Neuronal stem cell (in vitro differentiated cells): ENCODE measurements at regions not wholly inside any gene's neighbourhood (a gene's known extent, or its start where the extent isn't known, plus 50 kb on each side); places are given as distances from the start of the nearest gene placed in this dataset.
"Not testable (repeated sequence)": the region's sequence is repeated elsewhere in the genome, so short reads cannot be mapped to it uniquely, and the experiment has no call there.

ENCODE experiments used
- DNase-seq: peaks from one replicate; pipeline ENCODE4 v3.0.0-alpha.2; 2013; ENCODE audit warnings: low spot score
- H2AFZ ChIP-seq: one replicate; pipeline ENCODE4 v1.6.1; 2013; ENCODE audit warnings: mild to moderate bottlenecking, low read length, inconsistent platforms
- H2AK5ac ChIP-seq: 2 replicates; pipeline ENCODE4 v1.6.1; 2013; ENCODE audit warnings: low read depth, mild to moderate bottlenecking, inconsistent platforms, low read length, moderate library complexity, mixed read lengths
- H2BK120ac ChIP-seq: 2 replicates; pipeline ENCODE4 v1.6.1; 2013; ENCODE audit warnings: low read depth, mild to moderate bottlenecking, inconsistent platforms, low read length, moderate library complexity, mixed read lengths
- H2BK12ac ChIP-seq: one replicate; pipeline ENCODE4 v1.6.1; 2013; ENCODE audit warnings: low read length, inconsistent platforms
- H2BK15ac ChIP-seq: 2 replicates; pipeline ENCODE4 v1.6.1; 2013; ENCODE audit warnings: mild to moderate bottlenecking, low read length, inconsistent platforms, mixed read lengths
- H2BK5ac ChIP-seq: one replicate; pipeline ENCODE4 v1.6.1; 2013; ENCODE audit warnings: inconsistent platforms, mild to moderate bottlenecking, low read length, moderate library complexity
- H3K14ac ChIP-seq: one replicate; pipeline ENCODE4 v1.6.1; 2013; ENCODE audit warnings: low read length, inconsistent platforms
- H3K18ac ChIP-seq: 2 replicates; pipeline ENCODE4 v1.6.1; 2013; ENCODE audit warnings: low read length, inconsistent platforms
- H3K23ac ChIP-seq: 2 replicates; pipeline ENCODE4 v1.6.1; 2013; ENCODE audit warnings: low read depth, mild to moderate bottlenecking, mixed read lengths, low read length, inconsistent platforms; ENCODE audit not compliant: poor library complexity
- H3K27ac ChIP-seq: replicated peaks from 3 replicates; pipeline ENCODE4 v1.5.1; 2013; ENCODE audit warnings: low read length, inconsistent platforms
- H3K27me3 ChIP-seq, 3 experiments: 2 replicates each; pipeline ENCODE4 v1.6.1; 2013; ENCODE audit warnings: low read length in 3 of 3, mild to moderate bottlenecking in 2 of 3, inconsistent platforms in 1 of 3, low read depth in 1 of 3, mixed read lengths in 1 of 3, moderate library complexity in 1 of 3; ENCODE audit not compliant: control insufficient read depth in 3 of 3, insufficient read depth in 3 of 3
- H3K36me3 ChIP-seq, 2 donors: replicated peaks in 1 of 2; 2 replicates each; pipeline ENCODE4 v1.6.1; 2013; ENCODE audit warnings: low read length in 2 of 2; ENCODE audit not compliant: control insufficient read depth in 2 of 2, insufficient read depth in 2 of 2
- H3K4ac ChIP-seq: 2 replicates; pipeline ENCODE4 v1.6.1; 2013; ENCODE audit warnings: inconsistent platforms, mild to moderate bottlenecking, low read length, moderate library complexity
- H3K4me1 ChIP-seq, 2 donors: 1 replicate in 1 of 2; 2 replicates in 1 of 2; pipeline ENCODE4 v1.6.1; 2013; ENCODE audit warnings: low read length in 2 of 2, low read depth in 1 of 2; ENCODE audit not compliant: control insufficient read depth in 2 of 2, insufficient read depth in 1 of 2
- H3K4me2 ChIP-seq: one replicate; pipeline ENCODE4 v1.6.1; 2013; ENCODE audit warnings: mild to moderate bottlenecking, low read length, inconsistent platforms; ENCODE audit not compliant: insufficient read depth, poor library complexity, severe bottlenecking
- H3K4me3 ChIP-seq, 2 donors: 2 replicates each; pipeline ENCODE4 v1.5.1; 2013; ENCODE audit warnings: low read length in 2 of 2, mild to moderate bottlenecking in 2 of 2, inconsistent platforms in 1 of 2, moderate library complexity in 1 of 2
- H3K79me1 ChIP-seq: one replicate; pipeline ENCODE4 v1.6.1; 2013; ENCODE audit warnings: low read depth, mild to moderate bottlenecking, inconsistent platforms, low read length, moderate library complexity
- H3K9ac ChIP-seq: one replicate; pipeline ENCODE4 v1.6.1; 2013; ENCODE audit warnings: mild to moderate bottlenecking, low read depth, low read length, inconsistent platforms; ENCODE audit not compliant: poor library complexity
- H3K9me3 ChIP-seq, 2 donors: replicated peaks in 1 of 2; 2 replicates each; pipeline versions ENCODE3 to v1.6.1; 2013; ENCODE audit warnings: low read length in 2 of 2, mild to moderate bottlenecking in 2 of 2, inconsistent platforms in 1 of 2, low read depth in 1 of 2, mixed read lengths in 1 of 2, moderate library complexity in 1 of 2; ENCODE audit not compliant: control insufficient read depth in 2 of 2, insufficient read depth in 1 of 2
- H4K8ac ChIP-seq: one replicate; pipeline ENCODE4 v1.6.1; 2013; ENCODE audit warnings: low read depth, mild to moderate bottlenecking, inconsistent platforms, low read length, moderate library complexity
- H4K91ac ChIP-seq: one replicate; pipeline ENCODE4 v1.6.1; 2013; ENCODE audit warnings: low read length, low read depth, mild to moderate bottlenecking, inconsistent platforms; ENCODE audit not compliant: poor library complexity
- WGBS, 2 donors: extraction: QIAGEN DNeasy Blood & Tissue Kit; methylation state at CpG; one replicate each; pipeline ENCODE4 v1.1.7; 2013; ENCODE audit warnings: missing lambda C conversion rate in 2 of 2, mixed read lengths in 1 of 2; ENCODE audit not compliant: insufficient read length in 2 of 2, insufficient replicate concordance in 1 of 2; ENCODE audit errors: extremely low coverage in 2 of 2; 5-methylcytosine and 5-hydroxymethylcytosine counted together

DNA sequence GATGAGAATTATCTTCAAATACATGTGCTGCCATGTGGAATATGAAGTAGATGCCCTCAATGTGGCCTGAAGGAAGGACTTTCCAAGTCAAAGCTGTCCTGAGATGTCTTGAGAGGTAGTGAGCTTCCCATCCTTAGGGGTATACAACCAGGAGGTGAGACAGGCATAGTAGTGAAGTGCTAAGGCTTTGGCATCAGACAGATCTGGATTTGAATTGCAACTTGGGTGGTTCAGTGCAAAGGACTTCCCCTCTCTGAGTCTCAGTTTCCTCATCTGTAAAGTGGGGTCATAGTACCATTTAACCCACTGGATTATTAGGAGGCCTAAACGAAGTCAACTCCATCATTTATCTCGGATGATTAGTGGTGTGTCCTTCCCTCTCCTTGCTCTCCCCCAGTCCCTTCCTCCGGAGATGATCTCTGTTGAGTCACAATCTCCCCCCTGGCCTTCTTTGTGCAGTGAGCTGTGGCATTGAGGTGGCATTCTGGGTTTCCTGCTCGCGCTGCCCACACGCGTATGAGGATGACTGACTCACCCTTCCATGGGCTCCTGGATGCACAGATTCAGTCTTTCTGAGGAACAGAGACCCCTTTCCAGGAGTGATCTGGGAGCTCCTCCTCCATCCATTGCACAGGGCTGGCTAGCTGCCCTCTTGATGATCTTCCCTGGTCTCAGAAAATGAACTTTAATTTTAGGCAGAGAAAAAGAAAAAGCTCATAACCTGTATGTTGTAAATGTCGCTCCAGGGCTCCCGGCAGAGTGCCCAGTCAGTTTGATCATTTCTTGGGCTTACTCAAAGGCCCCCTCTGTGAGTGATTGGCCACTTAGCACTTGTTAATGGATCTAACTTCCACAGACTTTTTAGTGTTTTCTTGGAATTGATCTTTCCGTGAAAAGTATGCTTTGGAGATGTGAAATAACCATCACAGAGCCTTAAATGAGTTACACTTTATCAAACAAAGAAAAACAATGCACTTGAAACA, 354.6 kb downstream of the PTPRU start:
- no CpG with 5 or more reads among the region's 10 CpGs for WGBS, 2 donors
- no peak overlapping the region for H4K91ac ChIP-seq

DNA sequence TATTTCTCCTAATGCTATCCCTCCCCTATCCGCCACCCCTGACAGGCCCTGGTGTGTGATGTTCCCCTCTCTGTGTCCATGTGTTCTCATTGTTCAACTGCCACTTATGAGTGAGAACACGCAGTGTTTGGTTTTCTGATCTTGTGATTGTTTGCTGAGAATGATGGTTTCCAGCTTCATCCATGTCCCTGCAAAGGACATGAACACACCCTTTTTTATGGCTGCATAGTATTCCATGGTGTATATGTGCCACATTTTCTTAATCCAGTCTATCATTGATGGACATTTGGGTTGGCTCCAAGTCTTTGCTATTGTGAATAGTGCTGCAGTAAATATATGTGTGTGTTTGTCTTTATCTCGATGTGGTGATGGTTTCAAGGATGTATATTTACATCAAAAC, 353.4 kb downstream of the PTPRU start:
- H2AFZ ChIP-seq, H4K8ac ChIP-seq, H3K4me1 ChIP-seq, H2BK120ac ChIP-seq, H2BK5ac ChIP-seq, H3K23ac ChIP-seq, H3K9ac ChIP-seq, H4K91ac ChIP-seq, H3K14ac ChIP-seq, H3K27ac ChIP-seq, H3K9me3 ChIP-seq, H3K79me1 ChIP-seq, H3K36me3 ChIP-seq, H3K4me2 ChIP-seq, H3K4ac ChIP-seq, H3K27me3 ChIP-seq, H2AK5ac ChIP-seq, H3K18ac ChIP-seq, H2BK12ac ChIP-seq, H3K4me3 ChIP-seq, H2BK15ac ChIP-seq, DNase-seq: not testable (repeated sequence)
- no CpG with 5 or more reads among the region's 3 CpGs for WGBS, 2 donors

More for the DNA sequence above, 354.6 kb downstream of the PTPRU start:
- Histone ChIP-seq H3K4me2 (no peak overlapping the region), H2BK12ac (no peak overlapping the region), H3K36me3 (no peaks in the 10 kb centered on the region), H3K4me3 (peak overlapping the region in 1 of 2 donors; percentile 55), H4K8ac (no peak overlapping the region), H2AFZ (no peak overlapping the region), H3K9me3 (no peaks in the 10 kb centered on the region), H2BK15ac (no peak overlapping the region), H3K79me1 (no peaks in the 10 kb centered on the region), H2BK120ac (no peak overlapping the region), H3K23ac (no peak overlapping the region), H3K27ac (no peak overlapping the region), H3K9ac (no peak overlapping the region), H3K27me3 (no peaks in the 10 kb centered on the region), H3K18ac (no peak overlapping the region), H3K4ac (no peak overlapping the region), H3K14ac (no peak overlapping the region), H3K4me1 (peaks cover 0 to 6% of the 10 kb centered on the region in 2 donors), H2AK5ac (no peak overlapping the region), H2BK5ac (no peak overlapping the region)
- DNase-seq: no peak

DNA sequence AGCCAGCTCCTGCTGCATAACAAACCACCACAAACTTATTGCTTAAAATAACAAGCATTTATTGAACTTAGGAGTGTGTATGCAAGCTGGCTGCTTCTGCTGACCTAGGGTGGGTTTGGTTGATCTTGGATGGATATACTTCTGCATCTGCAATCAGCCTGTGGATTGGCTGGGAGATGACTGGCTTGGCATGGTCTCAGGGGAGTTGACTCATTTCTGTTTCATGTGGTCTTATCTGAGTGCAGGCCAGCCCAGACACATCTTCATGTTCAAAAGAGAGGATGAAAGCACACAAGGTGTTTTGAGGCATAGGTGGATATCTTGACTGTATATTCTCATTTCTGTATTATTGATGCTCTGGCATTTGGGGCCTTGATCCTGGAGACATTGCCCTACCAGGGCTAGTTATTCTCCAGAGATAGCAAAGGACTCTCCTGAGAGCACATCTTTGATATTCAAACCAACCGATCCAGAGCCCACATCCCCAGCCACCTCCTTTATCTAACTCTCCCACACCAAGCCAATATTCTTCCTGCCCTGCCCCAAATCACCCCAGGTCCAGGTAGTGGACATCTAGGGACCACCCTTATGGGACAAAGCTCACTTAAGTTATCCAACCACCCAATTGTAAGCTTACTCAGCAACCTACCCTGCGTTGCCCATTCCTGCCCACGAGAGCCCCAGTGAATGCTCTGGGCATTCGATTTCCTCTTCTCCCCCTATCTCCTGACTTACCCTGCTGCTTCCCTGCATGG, 350.8 kb downstream of the PTPRU start:
- H2BK15ac ChIP-seq: no peak overlapping the region
- H3K4me2 ChIP-seq: no peak overlapping the region
- H3K27ac ChIP-seq: no peak overlapping the region
- H3K4me3 ChIP-seq: no peak overlapping the region
- H2AFZ ChIP-seq: no peak overlapping the region
- no peaks in the 10 kb centered on the region for H3K9me3 ChIP-seq
- no peaks in the 10 kb centered on the region for H3K36me3 ChIP-seq
- H3K4me1 ChIP-seq: no peaks in the 10 kb centered on the region
- H3K23ac ChIP-seq: no peak overlapping the region
- no peak overlapping the region for H3K14ac ChIP-seq
- no peak overlapping the region for H3K4ac ChIP-seq
- H2BK120ac ChIP-seq: no peak overlapping the region
- no peak overlapping the region for H2BK5ac ChIP-seq
- H3K9ac ChIP-seq: no peak overlapping the region
- H3K18ac ChIP-seq: no peak overlapping the region
- no peak for DNase-seq
- H2AK5ac ChIP-seq: no peak overlapping the region
- WGBS, 2 donors: no CpG with 5 or more reads among the region's 4 CpGs
- no peak overlapping the region for H2BK12ac ChIP-seq
- no peaks in the 10 kb centered on the region for H3K27me3 ChIP-seq
- H4K8ac ChIP-seq: no peak overlapping the region
- no peaks in the 10 kb centered on the region for H3K79me1 ChIP-seq
- H4K91ac ChIP-seq: no peak overlapping the region

DNA sequence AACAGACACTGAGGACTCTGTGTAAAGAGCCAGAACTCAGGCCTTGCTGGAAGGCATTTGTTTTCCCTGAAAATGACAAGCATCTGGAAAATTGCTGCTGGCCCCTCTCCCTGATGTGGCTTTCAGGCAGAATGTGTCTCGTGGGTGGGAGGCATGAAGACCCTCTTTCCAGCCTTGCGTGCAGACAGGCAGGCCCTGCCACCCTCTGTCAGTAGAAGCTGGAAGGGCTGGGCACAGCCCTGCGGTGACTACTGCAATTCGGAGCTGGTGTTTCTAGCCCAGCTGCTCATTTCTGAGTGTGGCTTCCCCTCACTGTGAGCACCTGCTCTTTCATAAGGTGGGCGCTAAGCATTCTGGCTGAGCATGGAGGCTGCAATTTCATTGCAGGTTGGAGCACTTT, 349.9 kb downstream of the PTPRU start:
- no peak overlapping the region for H3K4me2 ChIP-seq
- peak overlapping the region; percentile 27 for H3K23ac ChIP-seq
- H3K36me3 ChIP-seq: no peaks in the 10 kb centered on the region
- H4K8ac ChIP-seq: no peak overlapping the region
- H3K14ac ChIP-seq: no peak overlapping the region
- no CpG with 5 or more reads among the region's 5 CpGs for WGBS, 2 donors
- no peak overlapping the region for H2BK15ac ChIP-seq
- H3K79me1 ChIP-seq: no peaks in the 10 kb centered on the region
- H4K91ac ChIP-seq: no peak overlapping the region
- no peak overlapping the region for H2AFZ ChIP-seq
- H3K18ac ChIP-seq: peak overlapping the region; percentile 21
- no peak overlapping the region for H3K4me3 ChIP-seq
- no peak for DNase-seq
- H2BK120ac ChIP-seq: no peak overlapping the region
- no peaks in the 10 kb centered on the region for H3K4me1 ChIP-seq
- H3K27ac ChIP-seq: no peak overlapping the region
- no peaks in the 10 kb centered on the region for H3K9me3 ChIP-seq
- H3K27me3 ChIP-seq: no peaks in the 10 kb centered on the region
- no peak overlapping the region for H2BK12ac ChIP-seq
- H2BK5ac ChIP-seq: no peak overlapping the region
- H3K9ac ChIP-seq: no peak overlapping the region
- H2AK5ac ChIP-seq: no peak overlapping the region
- no peak overlapping the region for H3K4ac ChIP-seq
